Esophagus squamous epithelium (tissue), 5 donors: ENCODE measurements at regions not wholly inside any gene's neighbourhood (a gene's known extent, or its start where the extent isn't known, plus 50 kb on each side); places are given as distances from the start of the nearest gene placed in this dataset.

Source experiments
- DNase-seq: peaks from one replicate; lab custom pipeline; 2025; lab: John Stamatoyannopoulos, UW
- H3K27ac ChIP-seq, 4 donors: fragments of 200-600 bp; sonication (generic); one replicate each; pipeline ENCODE4 v1.5.1; 2016 to 2019; ENCODE audit warnings: mild to moderate bottlenecking in 1 of 4
- H3K27me3 ChIP-seq, 4 donors: fragments of 200-600 bp; sonication (generic); 1 replicate in 3 of 4; 2 replicates in 1 of 4; pipeline versions ENCODE4 v1.5.1 to v1.6.0; 2017 to 2021; ENCODE audit warnings: antibody characterized with exemption in 1 of 4
- H3K36me3 ChIP-seq, 3 donors: fragments of 200-600 bp; sonication (generic); one replicate each; pipeline ENCODE4 v1.5.1; 2016 to 2019
- H3K4me1 ChIP-seq, 3 donors: fragments of 200-600 bp; sonication (generic); one replicate each; pipeline ENCODE4 v1.5.1; 2017 to 2019
- H3K4me3 ChIP-seq, 4 donors: fragments of 200-600 bp; sonication (generic); 1 replicate in 3 of 4; 2 replicates in 1 of 4; pipeline ENCODE4 v1.5.1; 2016 to 2019; ENCODE audit warnings: mild to moderate bottlenecking in 2 of 4, moderate library complexity in 1 of 4
- H3K9me3 ChIP-seq, 3 donors: fragments of 200-600 bp; sonication (generic); one replicate each; pipeline ENCODE4 v1.5.1; 2016 to 2019
- POLR2A ChIP-seq, 4 donors: fragments of 450-650 bp; IDR thresholded peaks; one replicate each; pipeline ENCODE4 v1.6.1; 2017; ENCODE audit warnings: antibody characterized with exemption in 4 of 4, mild to moderate bottlenecking in 4 of 4, moderate library complexity in 3 of 4
- WGBS, 2 donors: methylation state at CpG; one replicate each; pipeline ENCODE4 v1.1.5; 2018; 5-methylcytosine and 5-hydroxymethylcytosine counted together
- intact Hi-C: fragments of 100-400 bp; cut with DNase I; formaldehyde crosslinking; loops from one replicate; pipeline ENCODE4 v1.15.0; 2022
- TF ChIP-seq, protein P1 (sequence below), 6 experiments: fragments of 450-650 bp in 4 of 6; fragments of 200-600 bp in 2 of 6; sonication (generic) in 2 of 6; IDR thresholded peaks; one replicate each; pipeline ENCODE4 v1.5.1; 2016 to 2019; ENCODE audit warnings: antibody characterized with exemption in 6 of 6, mild to moderate bottlenecking in 4 of 6, moderate library complexity in 4 of 6
- donor health status: DM: yes; HTN: yes; CAD: no.

DNA sequence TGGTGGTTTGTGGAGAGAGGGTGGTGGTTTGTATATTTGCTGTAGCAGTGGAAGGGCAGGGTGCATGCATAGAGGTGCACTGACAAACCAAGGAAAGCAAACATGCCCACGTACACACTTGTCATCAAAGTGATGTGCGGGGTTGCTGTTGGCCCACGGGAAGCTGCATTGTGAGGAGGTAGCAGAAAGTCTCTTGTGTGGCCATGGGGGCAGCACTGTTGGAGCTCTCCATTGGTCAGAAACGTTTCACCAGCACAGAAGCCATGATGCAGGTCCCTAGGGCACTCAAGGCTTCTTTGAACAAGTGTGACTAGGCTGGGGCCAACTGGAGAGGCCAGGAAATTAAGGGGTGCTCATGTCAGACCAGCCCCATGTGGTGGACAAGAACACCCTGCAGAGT, 174.8 kb upstream of the KLF8 start:
- Histone ChIP-seq H3K4me3 (no peak overlapping the region), H3K4me1 (no peaks in the 10 kb centered on the region), H3K9me3 (peaks cover 0 to 5% (median 0%) of the 10 kb centered on the region in 3 donors), H3K27ac (no peak overlapping the region), H3K36me3 (no peaks in the 10 kb centered on the region), H3K27me3 (no peaks in the 10 kb centered on the region)
- DNase-seq, result no peak
- WGBS, 2 donors, result 68% methylated on average over 4 of the region's 4 CpGs; no CpG with 5 or more reads in 1 of the 2 donors
- intact Hi-C loops, result no loop called here
- TF ChIP-seq POLR2A (IDR thresholded peaks at IDR 0.05), result no peak
- TF ChIP-seq, protein P1, sequence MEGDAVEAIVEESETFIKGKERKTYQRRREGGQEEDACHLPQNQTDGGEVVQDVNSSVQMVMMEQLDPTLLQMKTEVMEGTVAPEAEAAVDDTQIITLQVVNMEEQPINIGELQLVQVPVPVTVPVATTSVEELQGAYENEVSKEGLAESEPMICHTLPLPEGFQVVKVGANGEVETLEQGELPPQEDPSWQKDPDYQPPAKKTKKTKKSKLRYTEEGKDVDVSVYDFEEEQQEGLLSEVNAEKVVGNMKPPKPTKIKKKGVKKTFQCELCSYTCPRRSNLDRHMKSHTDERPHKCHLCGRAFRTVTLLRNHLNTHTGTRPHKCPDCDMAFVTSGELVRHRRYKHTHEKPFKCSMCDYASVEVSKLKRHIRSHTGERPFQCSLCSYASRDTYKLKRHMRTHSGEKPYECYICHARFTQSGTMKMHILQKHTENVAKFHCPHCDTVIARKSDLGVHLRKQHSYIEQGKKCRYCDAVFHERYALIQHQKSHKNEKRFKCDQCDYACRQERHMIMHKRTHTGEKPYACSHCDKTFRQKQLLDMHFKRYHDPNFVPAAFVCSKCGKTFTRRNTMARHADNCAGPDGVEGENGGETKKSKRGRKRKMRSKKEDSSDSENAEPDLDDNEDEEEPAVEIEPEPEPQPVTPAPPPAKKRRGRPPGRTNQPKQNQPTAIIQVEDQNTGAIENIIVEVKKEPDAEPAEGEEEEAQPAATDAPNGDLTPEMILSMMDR (IDR thresholded peaks at IDR 0.05), result no peak

DNA sequence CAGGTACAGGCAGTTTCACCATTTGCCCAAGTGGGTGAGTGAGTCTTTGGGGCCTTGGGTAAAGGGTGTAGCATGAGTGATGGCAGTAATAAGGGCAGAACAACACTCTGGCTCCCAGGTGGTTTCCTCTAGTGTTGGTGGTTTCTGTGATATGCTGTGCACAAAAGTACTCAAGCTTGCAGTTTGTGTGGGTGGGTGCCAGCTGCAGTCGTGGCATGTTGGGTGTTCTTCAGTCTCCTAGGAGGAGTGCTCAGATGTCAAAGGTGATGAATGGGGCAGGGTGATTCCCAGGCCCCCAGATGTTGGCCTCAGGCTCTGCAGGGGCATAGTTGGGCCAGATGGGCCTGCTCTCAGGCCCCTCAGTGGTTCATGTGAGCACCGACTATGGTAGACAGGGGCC, 166.1 kb upstream of the KLF8 start:
- peaks cover 0 to 3% (median 0%) of the 10 kb centered on the region in 4 donors for H3K27me3 ChIP-seq
- H3K4me1 ChIP-seq, result no peaks in the 10 kb centered on the region
- peaks cover 0 to 4% (median 0%) of the 10 kb centered on the region in 3 donors for H3K9me3 ChIP-seq
- no peak overlapping the region for H3K27ac ChIP-seq
- H3K36me3 ChIP-seq, result no peaks in the 10 kb centered on the region
- TF ChIP-seq POLR2A (IDR thresholded peaks at IDR 0.05), result no peak
- TF ChIP-seq, protein P1 (IDR thresholded peaks at IDR 0.05), result no peak
- H3K4me3 ChIP-seq, result no peak overlapping the region
- DNase-seq, result no peak
- intact Hi-C loops, result no loop called here
- no CpG with 5 or more reads among the region's 2 CpGs for WGBS, 2 donors

DNA sequence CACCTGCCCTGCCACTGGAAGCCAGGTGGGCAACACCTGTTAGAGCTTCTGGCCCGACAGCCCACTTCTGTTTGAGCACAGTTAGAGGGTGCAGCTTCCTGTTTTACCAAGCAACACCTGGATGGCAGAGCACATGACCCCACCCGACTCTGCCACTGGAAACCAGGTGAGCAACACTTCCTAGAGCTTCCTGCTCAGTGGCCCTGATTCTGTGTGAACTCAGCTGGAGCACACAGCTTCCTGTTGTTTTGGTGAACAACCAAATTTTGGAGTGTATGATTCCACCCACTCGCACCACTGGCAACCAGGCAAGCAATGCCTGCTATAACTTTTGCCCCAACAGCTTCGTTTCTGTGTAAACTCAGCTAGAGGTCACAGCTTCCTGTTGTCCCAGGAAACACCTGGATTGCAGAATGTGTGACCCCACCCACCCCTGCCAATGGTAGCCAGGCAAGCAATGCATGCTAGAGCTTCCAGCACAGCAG, 163.8 kb upstream of the KLF8 start:
- intact Hi-C loops, result no loop called here
- no peak overlapping the region for H3K4me3 ChIP-seq
- H3K27me3 ChIP-seq, result peaks cover 0 to 3% (median 0%) of the 10 kb centered on the region in 4 donors
- no peaks in the 10 kb centered on the region for H3K36me3 ChIP-seq
- H3K27ac ChIP-seq, result peak overlapping the region in 1 of 4 donors; percentile 17
- no peaks in the 10 kb centered on the region for H3K4me1 ChIP-seq
- H3K9me3 ChIP-seq, result peaks cover 0 to 4% (median 0%) of the 10 kb centered on the region in 3 donors
- no peak for DNase-seq
- 0 to 30% methylated on average over 1 to 3 of the region's 4 CpGs for WGBS, 2 donors
- TF ChIP-seq, protein P1 (IDR thresholded peaks at IDR 0.05), result no peak
- no peak for TF ChIP-seq POLR2A (IDR thresholded peaks at IDR 0.05)

DNA sequence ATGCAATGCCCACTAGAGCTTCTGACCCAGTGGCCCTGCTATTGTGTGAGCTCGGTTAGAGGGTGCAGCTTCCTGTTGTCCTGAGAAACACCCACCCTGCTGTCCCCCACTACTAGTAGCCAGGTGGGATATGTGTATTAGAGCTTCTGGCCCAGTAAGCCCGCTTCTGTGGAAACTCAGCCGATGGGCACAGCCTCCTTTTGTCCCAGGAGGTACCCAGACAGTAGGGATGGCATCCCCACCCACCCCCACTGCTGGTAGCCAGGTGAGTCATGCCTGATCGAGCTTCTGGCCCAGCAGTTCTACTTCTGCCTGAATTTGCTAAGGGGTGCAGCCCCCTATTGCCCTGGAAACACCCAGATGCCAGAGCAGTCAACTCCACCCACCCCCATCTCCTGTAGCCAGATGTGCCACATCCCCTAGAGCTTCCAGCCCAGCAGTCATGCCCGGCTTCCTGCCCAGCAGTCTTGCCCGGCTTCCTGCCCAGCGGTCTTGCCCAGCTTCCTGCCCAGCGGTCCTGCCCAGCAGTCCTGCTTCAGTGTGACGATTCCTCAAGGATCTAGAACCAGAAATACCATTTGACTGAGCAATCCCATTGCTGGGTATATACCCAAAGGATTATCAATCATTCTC, 162.7 kb upstream of the KLF8 start:
- Histone ChIP-seq H3K27ac (no peak overlapping the region), H3K4me1 (no peaks in the 10 kb centered on the region), H3K9me3 (peaks cover 0 to 4% (median 0%) of the 10 kb centered on the region in 3 donors), H3K36me3 (no peaks in the 10 kb centered on the region), H3K27me3 (peaks cover 0 to 2% (median 0%) of the 10 kb centered on the region in 4 donors), H3K4me3 (no peak overlapping the region)
- intact Hi-C loops, result no loop called here
- 55% methylated on average over 7 of the region's 9 CpGs; no CpG with 5 or more reads in 1 of the 2 donors for WGBS, 2 donors
- no peak for TF ChIP-seq POLR2A (IDR thresholded peaks at IDR 0.05)
- TF ChIP-seq, protein P1 (IDR thresholded peaks at IDR 0.05), result no peak
- no peak for DNase-seq

DNA sequence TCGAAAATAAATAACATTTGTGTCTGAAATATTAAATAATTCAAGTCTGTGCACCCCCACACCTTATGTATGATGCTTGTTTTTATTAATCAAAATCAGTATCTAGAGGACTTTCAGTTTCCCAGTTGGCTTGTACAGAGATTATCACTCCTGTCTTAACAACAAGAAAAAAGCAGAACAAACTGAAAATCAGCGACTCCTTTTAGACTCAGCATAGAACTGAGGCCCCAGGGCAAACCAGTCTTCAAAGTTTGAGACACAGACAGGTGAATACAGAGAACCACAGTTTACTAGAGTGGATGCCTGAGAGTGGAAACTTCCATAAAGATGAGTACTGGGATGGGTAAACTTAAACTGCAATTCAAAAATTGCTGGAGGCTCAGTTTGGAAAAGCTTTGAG, 142.8 kb upstream of the KLF8 start:
- Histone ChIP-seq H3K36me3 (no peaks in the 10 kb centered on the region), H3K27ac (no peak overlapping the region), H3K27me3 (no peaks in the 10 kb centered on the region), H3K4me1 (no peaks in the 10 kb centered on the region), H3K9me3 (no peaks in the 10 kb centered on the region), H3K4me3 (no peak overlapping the region)
- no peak for TF ChIP-seq POLR2A (IDR thresholded peaks at IDR 0.05)
- TF ChIP-seq, protein P1 (IDR thresholded peaks at IDR 0.05), result no peak
- intact Hi-C loops, result no loop called here
- no peak for DNase-seq
- 30 to 67% methylated on average over 2 of the region's 2 CpGs for WGBS, 2 donors
